ENCODE measurements at regions not wholly inside any gene's neighbourhood (a gene's known extent, or its start where the extent isn't known, plus 50 kb on each side); places are given as distances from the start of the nearest gene placed in this dataset.

DNA sequence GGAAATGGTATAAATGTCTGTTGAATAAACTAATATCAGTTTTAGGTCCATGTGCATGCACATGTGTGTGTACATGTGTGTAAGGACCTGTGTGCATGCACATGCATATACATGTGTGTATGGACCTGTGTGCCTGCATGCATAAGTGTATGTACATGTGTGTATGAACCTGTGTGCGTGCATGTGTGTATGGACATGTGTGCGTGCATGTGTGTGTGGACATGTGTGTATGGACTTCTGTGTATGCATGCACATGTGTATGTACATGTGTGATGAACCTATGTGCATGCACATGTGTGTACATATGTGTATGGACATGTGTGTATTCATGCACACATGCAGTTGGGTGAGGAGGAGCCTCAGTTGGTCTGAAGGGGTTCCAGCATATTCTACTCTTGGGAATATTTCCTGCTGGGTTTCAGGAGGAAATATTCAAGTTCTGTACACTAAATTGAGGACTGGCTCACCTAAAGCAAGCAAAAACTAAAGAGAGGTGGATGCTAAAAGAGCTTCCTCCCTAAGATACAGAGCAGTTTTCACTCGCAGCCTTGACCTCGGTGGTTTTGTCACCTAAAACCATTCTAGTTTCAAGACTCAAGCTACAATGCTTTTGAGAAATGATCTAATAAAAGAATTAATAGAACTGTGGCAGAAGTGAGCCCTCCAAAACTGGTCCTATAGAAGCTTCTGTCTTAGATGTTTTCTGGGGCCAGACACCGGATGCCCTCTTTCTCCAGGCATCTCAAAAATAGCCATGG is 742.8 kb downstream of the MAFB start:
- WGBS, 2 donors (ENCODE audit: low coverage in 1 of 2), result 72 to 90% methylated on average over 3 to 4 of the region's 5 CpGs
- no peak overlapping the region for H3K27ac ChIP-seq
- ATAC-seq, result no peak

DNA sequence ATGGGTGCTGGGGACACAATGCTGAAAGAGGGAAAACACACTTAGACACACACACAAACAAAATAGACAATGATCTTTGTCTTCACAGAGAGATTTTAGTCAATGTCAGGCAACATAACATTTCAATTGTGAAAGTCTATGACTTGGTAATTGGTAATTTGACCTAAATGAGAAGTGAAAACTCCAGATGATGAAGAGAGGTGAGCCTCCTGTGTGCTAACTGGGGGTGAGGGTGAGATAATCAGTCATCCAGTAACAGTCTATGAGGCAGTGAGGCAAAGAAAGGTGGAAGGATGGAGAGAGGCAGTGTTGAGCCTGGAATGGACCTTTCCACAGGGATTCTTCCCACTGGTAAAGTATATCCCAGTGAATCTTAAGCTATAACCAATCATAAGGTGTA is 744.2 kb downstream of the MAFB start:
- H3K27ac ChIP-seq, result no peak overlapping the region
- no peak for ATAC-seq
- no peak overlapping the region for H3K4me3 ChIP-seq
- TF ChIP-seq EP300 (IDR thresholded peaks at IDR 0.05), result no peak
- TF ChIP-seq, protein P1, sequence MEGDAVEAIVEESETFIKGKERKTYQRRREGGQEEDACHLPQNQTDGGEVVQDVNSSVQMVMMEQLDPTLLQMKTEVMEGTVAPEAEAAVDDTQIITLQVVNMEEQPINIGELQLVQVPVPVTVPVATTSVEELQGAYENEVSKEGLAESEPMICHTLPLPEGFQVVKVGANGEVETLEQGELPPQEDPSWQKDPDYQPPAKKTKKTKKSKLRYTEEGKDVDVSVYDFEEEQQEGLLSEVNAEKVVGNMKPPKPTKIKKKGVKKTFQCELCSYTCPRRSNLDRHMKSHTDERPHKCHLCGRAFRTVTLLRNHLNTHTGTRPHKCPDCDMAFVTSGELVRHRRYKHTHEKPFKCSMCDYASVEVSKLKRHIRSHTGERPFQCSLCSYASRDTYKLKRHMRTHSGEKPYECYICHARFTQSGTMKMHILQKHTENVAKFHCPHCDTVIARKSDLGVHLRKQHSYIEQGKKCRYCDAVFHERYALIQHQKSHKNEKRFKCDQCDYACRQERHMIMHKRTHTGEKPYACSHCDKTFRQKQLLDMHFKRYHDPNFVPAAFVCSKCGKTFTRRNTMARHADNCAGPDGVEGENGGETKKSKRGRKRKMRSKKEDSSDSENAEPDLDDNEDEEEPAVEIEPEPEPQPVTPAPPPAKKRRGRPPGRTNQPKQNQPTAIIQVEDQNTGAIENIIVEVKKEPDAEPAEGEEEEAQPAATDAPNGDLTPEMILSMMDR (IDR thresholded peaks at IDR 0.05), result no peak
- TF ChIP-seq POLR2AphosphoS5 (IDR thresholded peaks at IDR 0.05), result no peak
- TF ChIP-seq POLR2A (IDR thresholded peaks at IDR 0.05), result no peak
- H3K36me3 ChIP-seq, result no peaks in the 10 kb centered on the region
- no peaks in the 10 kb centered on the region for H3K9me3 ChIP-seq
- peaks cover 0 to 10% (median 0%) of the 10 kb centered on the region in 3 donors for H3K4me1 ChIP-seq
- H3K27me3 ChIP-seq, result no peaks in the 10 kb centered on the region

More for the DNA sequence above, 742.8 kb downstream of the MAFB start:
- Histone ChIP-seq H3K4me1 (peaks cover 0 to 5% (median 0%) of the 10 kb centered on the region in 3 donors), H3K36me3 (no peaks in the 10 kb centered on the region), H3K9me3 (no peaks in the 10 kb centered on the region), H3K4me3 (no peak overlapping the region), H3K27me3 (no peaks in the 10 kb centered on the region)
- TF ChIP-seq, protein P1 (IDR thresholded peaks at IDR 0.05), result no peak
- TF ChIP-seq POLR2A (IDR thresholded peaks at IDR 0.05) (no peak), POLR2AphosphoS5 (IDR thresholded peaks at IDR 0.05) (no peak)

DNA sequence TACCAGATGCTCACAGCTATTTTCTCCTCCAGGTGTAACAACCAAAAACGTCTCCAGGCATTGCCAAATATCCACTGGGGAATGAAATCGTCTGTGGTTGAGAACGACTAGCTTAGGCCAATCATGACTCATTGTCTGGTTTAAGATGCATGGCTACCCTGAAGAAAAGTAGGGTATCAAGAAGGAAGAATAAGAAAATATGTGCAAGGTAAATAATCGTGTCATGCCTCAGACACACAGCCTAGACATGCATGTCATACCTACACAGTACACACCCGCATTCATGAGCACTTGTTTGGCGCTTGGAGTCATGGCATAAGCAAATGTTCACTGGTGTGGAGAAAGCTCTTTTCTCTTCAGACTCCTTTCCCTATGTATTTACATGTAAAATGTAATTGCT is 745.7 kb downstream of the MAFB start:
- Histone ChIP-seq H3K27me3 (no peaks in the 10 kb centered on the region), H3K9me3 (no peaks in the 10 kb centered on the region), H3K4me3 (no peak overlapping the region), H3K36me3 (no peaks in the 10 kb centered on the region), H3K27ac (no peak overlapping the region), H3K4me1 (peaks cover 0 to 10% (median 0%) of the 10 kb centered on the region in 3 donors)
- 72 to 86% methylated on average over 4 to 6 of the region's 6 CpGs for WGBS, 2 donors (ENCODE audit: low coverage in 1 of 2)
- no peak for ATAC-seq
- no peak for TF ChIP-seq POLR2AphosphoS5 (IDR thresholded peaks at IDR 0.05)

DNA sequence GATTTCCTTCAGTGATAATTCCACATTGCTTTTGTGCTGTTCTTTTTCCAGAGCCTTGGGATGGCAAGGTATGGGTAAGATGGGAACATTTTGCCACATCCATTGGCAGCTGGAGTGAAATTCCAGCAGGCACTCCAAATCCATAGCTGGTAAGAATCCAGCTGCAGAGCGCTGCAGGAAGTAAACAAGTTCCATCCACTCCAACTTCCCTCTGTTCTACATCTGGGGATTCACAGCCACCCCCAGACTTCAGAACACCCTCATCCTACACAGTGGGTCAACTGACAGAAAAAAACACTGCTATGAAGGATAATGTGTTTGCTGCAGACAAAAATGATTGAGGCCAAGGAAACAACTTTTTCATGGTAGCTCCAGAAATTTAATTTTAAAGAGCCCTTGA is 747.8 kb downstream of the MAFB start:
- Histone ChIP-seq H3K27me3 (no peaks in the 10 kb centered on the region), H3K4me1 (peaks cover 0 to 10% (median 0%) of the 10 kb centered on the region in 3 donors), H3K9me3 (no peaks in the 10 kb centered on the region), H3K4me3 (no peak overlapping the region), H3K36me3 (no peaks in the 10 kb centered on the region), H3K27ac (no peak overlapping the region)
- ATAC-seq, result no peak
- TF ChIP-seq EP300 (IDR thresholded peaks at IDR 0.05) (no peak), POLR2A (IDR thresholded peaks at IDR 0.05) (no peak), POLR2AphosphoS5 (IDR thresholded peaks at IDR 0.05) (no peak)
- TF ChIP-seq, protein P1 (IDR thresholded peaks at IDR 0.05), result no peak
- no CpG with 5 or more reads among the region's 1 CpG for WGBS, 2 donors (ENCODE audit: low coverage in 1 of 2)

DNA sequence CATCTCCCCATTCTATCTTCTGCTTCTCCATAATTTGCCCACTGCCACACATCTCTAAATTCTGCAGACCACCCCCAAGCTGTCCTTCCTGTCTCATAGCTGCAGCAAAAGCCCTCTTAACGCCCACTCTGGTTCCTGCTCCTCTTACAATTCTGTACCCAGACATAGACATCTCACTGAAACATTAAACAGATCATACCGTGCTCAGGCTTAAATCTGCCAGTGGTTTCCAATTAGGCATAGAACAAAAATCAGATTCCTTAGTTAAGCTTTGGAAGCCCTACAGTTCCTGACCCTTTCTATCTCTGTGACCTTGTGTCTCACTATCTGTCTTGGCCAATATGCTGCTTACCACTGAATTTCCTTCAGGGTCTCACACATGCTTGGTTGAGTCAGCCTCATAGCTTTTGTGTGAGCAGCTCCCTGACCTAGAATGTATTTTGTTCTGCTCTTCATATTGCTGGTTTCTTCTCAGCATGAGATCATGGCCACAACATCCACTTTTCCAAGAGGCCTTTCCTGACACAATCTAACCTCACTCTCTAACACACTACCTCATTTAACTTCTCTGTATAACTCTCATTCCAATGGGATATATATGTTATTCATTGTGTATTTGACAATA is 749.7 kb downstream of the MAFB start:
- Histone ChIP-seq H3K27ac (no peak overlapping the region), H3K4me3 (no peak overlapping the region), H3K27me3 (no peaks in the 10 kb centered on the region), H3K9me3 (no peaks in the 10 kb centered on the region), H3K36me3 (no peaks in the 10 kb centered on the region), H3K4me1 (peaks cover 0 to 10% (median 0%) of the 10 kb centered on the region in 3 donors)
- TF ChIP-seq, protein P1 (IDR thresholded peaks at IDR 0.05), result no peak
- TF ChIP-seq POLR2A (IDR thresholded peaks at IDR 0.05) (no peak), POLR2AphosphoS5 (IDR thresholded peaks at IDR 0.05) (no peak), EP300 (IDR thresholded peaks at IDR 0.05) (no peak)
- no peak for ATAC-seq
- WGBS, 2 donors (ENCODE audit: low coverage in 1 of 2), result 79 to 88% methylated on average over 2 of the region's 2 CpGs
